ENCODE measurements at regions not wholly inside any gene's neighbourhood (a gene's known extent, or its start where the extent isn't known, plus 50 kb on each side); places are given as distances from the start of the nearest gene placed in this dataset.

DNA sequence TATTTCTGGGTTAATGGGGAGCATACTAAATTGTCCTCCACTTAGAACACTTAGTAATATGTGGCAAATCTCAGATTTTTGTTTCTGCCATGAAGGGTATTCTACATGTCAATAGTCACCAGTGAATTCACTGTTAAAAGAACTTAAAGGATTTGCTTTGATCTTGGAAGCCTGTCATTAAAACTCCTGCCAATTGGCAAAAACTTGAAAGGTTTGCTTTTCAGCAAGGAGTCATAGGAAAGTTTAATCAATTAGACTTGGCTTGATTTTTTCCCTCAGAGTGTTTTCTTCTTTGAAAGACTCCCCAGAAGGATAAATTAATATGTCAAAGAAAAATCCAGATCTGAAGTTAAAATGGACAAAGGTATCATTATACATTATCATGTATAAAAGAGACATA is 671.9 kb upstream of the PKDCC start:
- no peaks in the 10 kb centered on the region for H3K36me3 ChIP-seq (ENCODE audit: insufficient read depth, low read length, poor library complexity, severe bottlenecking)

GRCh38 chr2:41377837-41378236 is 670.0 kb upstream of the PKDCC start:
- Histone ChIP-seq H3K27ac (ENCODE audit: low read depth, low read length, poor library complexity, severe bottlenecking) (no peak overlapping the region), H3K4me1 (ENCODE audit: insufficient read depth, low read length, poor library complexity, severe bottlenecking) (no peaks in the 10 kb centered on the region), H3K36me3 (ENCODE audit: insufficient read depth, low read length, poor library complexity, severe bottlenecking) (no peaks in the 10 kb centered on the region), H3K27me3 (replicated peaks; ENCODE audit: insufficient read depth, low read depth, low read length, poor library complexity) (no peaks in the 10 kb centered on the region), H3K9me3 (ENCODE audit: low read depth, low read length, poor library complexity, severe bottlenecking) (no peaks in the 10 kb centered on the region), H3K4me3 (ENCODE audit: low read depth, low read length, poor library complexity, severe bottlenecking) (no peak overlapping the region)
- BruUV-seq (replicated peaks), result no TSS peak
- ChIA-PET CTCF (no interaction called here), POLR2A (ENCODE audit: low non-redundant PET) (no interaction called here)
- no peak for TF ChIP-seq EZH2 (IDR thresholded peaks at IDR 0.05; ENCODE audit: borderline replicate concordance, low read depth, low read length, poor library complexity, severe bottlenecking)
- no peak for TF ChIP-seq CTCF (conservative IDR thresholded peaks at IDR 0.05; ENCODE audit: low read depth, low read length)
- intact Hi-C loops (cut with micrococcal nuclease; ENCODE audit: unreplicated experiment), result no loop called here
- no peak for DNase-seq (ENCODE audit: low spot score)

More for the DNA sequence above, 671.9 kb upstream of the PKDCC start:
- ChIA-PET POLR2A (ENCODE audit: low non-redundant PET) (no interaction called here), CTCF (no interaction called here)
- no peak overlapping the region for H3K27ac ChIP-seq (ENCODE audit: low read depth, low read length, poor library complexity, severe bottlenecking)
- no peak overlapping the region for H3K4me3 ChIP-seq (ENCODE audit: low read depth, low read length, poor library complexity, severe bottlenecking)
- no peaks in the 10 kb centered on the region for H3K4me1 ChIP-seq (ENCODE audit: insufficient read depth, low read length, poor library complexity, severe bottlenecking)
- no peaks in the 10 kb centered on the region for H3K27me3 ChIP-seq (replicated peaks; ENCODE audit: insufficient read depth, low read depth, low read length, poor library complexity)
- DNase-seq (ENCODE audit: low spot score), result no peak
- TF ChIP-seq CTCF (conservative IDR thresholded peaks at IDR 0.05; ENCODE audit: low read depth, low read length) (no peak), EZH2 (IDR thresholded peaks at IDR 0.05; ENCODE audit: borderline replicate concordance, low read depth, low read length, poor library complexity, severe bottlenecking) (no peak)
- no peaks in the 10 kb centered on the region for H3K9me3 ChIP-seq (ENCODE audit: low read depth, low read length, poor library complexity, severe bottlenecking)
- intact Hi-C loops (cut with micrococcal nuclease; ENCODE audit: unreplicated experiment), result no loop called here
- no TSS peak for BruUV-seq (replicated peaks)

GRCh38 chr2:41378420-41378819 is 669.4 kb upstream of the PKDCC start:
- Histone ChIP-seq H3K27ac (ENCODE audit: low read depth, low read length, poor library complexity, severe bottlenecking) (no peak overlapping the region), H3K36me3 (ENCODE audit: insufficient read depth, low read length, poor library complexity, severe bottlenecking) (no peaks in the 10 kb centered on the region), H3K4me3 (ENCODE audit: low read depth, low read length, poor library complexity, severe bottlenecking) (no peak overlapping the region), H3K9me3 (ENCODE audit: low read depth, low read length, poor library complexity, severe bottlenecking) (no peaks in the 10 kb centered on the region), H3K4me1 (ENCODE audit: insufficient read depth, low read length, poor library complexity, severe bottlenecking) (no peaks in the 10 kb centered on the region), H3K27me3 (replicated peaks; ENCODE audit: insufficient read depth, low read depth, low read length, poor library complexity) (no peaks in the 10 kb centered on the region)
- BruUV-seq (replicated peaks), result no TSS peak
- ChIA-PET CTCF (no interaction called here), POLR2A (ENCODE audit: low non-redundant PET) (no interaction called here)
- intact Hi-C loops (cut with micrococcal nuclease; ENCODE audit: unreplicated experiment), result no loop called here
- no peak for DNase-seq (ENCODE audit: low spot score)
- no peak for TF ChIP-seq EZH2 (IDR thresholded peaks at IDR 0.05; ENCODE audit: borderline replicate concordance, low read depth, low read length, poor library complexity, severe bottlenecking)
- TF ChIP-seq CTCF (conservative IDR thresholded peaks at IDR 0.05; ENCODE audit: low read depth, low read length), result no peak

Measured in A673 (cell line).